SK-N-SH (cell line): ENCODE measurements at regions not wholly inside any gene's neighbourhood (a gene's known extent, or its start where the extent isn't known, plus 50 kb on each side); places are given as distances from the start of the nearest gene placed in this dataset.

Experiments
- CTCF ChIA-PET: fragments of 300-600, 350-600 bp; formaldehyde crosslinking; extraction: SDS; loops from one replicate; lab custom pipeline; 2021; lab: Yijun Ruan, JAX
- POLR2A ChIA-PET: fragments of 350-600 bp; sonication (Branson Sonifier 250); formaldehyde crosslinking; extraction: SDS; loops from one replicate; lab custom pipeline; 2020; ENCODE audit warnings: antibody characterized with exemption, inconsistent platforms; lab: Yijun Ruan, JAX
- DNase-seq: peaks from one replicate; pipeline ENCODE4 v3.0.0; 2012
- H2AFZ ChIP-seq: fragments of 200-600 bp; sonication (generic); 2 replicates; pipeline ENCODE4 v1.8.1; 2016; ENCODE audit warnings: antibody characterized with exemption, mild to moderate bottlenecking, low read depth
- H3F3A ChIP-seq: fragments of 200-600 bp; sonication (generic); replicated peaks from 2 replicates; pipeline ENCODE3; 2016; ENCODE audit warnings: antibody characterized with exemption, mild to moderate bottlenecking; ENCODE audit not compliant: insufficient read depth
- H3K27ac ChIP-seq, 2 experiments: fragments of 200-500 bp in 1 of 2; fragments of 200-600 bp in 1 of 2; sonication (Bioruptor generic) in 1 of 2; sonication (generic), shearing (Covaris generic) in 1 of 2; 2 replicates each; pipeline versions ENCODE4 v1.5.1 to v1.6.1; 2014 to 2016; ENCODE audit warnings: low read depth in 2 of 2, inconsistent platforms in 1 of 2, low read length in 1 of 2, mild to moderate bottlenecking in 1 of 2, mixed read lengths in 1 of 2
- H3K27me3 ChIP-seq: fragments of 200-600 bp; sonication (generic), shearing (Covaris generic); 2 replicates; pipeline ENCODE4 v1.6.1; 2016; ENCODE audit warnings: mixed run types; ENCODE audit not compliant: insufficient read depth
- H3K36me3 ChIP-seq, 2 experiments: fragments of 200-500 bp in 1 of 2; fragments of 200-600 bp in 1 of 2; sonication (Bioruptor generic) in 1 of 2; sonication (generic) in 1 of 2; replicated peaks in 1 of 2; 2 replicates each; pipeline versions ENCODE3 to v1.5.1; 2014 to 2016; ENCODE audit warnings: low read length in 1 of 2, mild to moderate bottlenecking in 1 of 2; ENCODE audit not compliant: insufficient read depth in 2 of 2, control insufficient read depth in 1 of 2
- H3K4me1 ChIP-seq, 2 experiments: fragments of 200-500 bp in 1 of 2; fragments of 200-600 bp in 1 of 2; sonication (Bioruptor generic) in 1 of 2; sonication (generic), shearing (Covaris generic) in 1 of 2; 2 replicates each; pipeline versions ENCODE4 v1.5.1 to v1.6.1; 2014 to 2016; ENCODE audit warnings: low read depth in 1 of 2, low read length in 1 of 2, mixed run types in 1 of 2; ENCODE audit not compliant: insufficient read depth in 2 of 2, control insufficient read depth in 1 of 2
- H3K4me2 ChIP-seq: fragments of 200-600 bp; sonication (generic), shearing (Covaris generic); 2 replicates; pipeline ENCODE4 v1.6.1; 2017; ENCODE audit warnings: mixed run types
- H3K4me3 ChIP-seq, 2 experiments: fragments of 200-500 bp in 1 of 2; fragments of 200-600 bp in 1 of 2; sonication (Bioruptor generic) in 1 of 2; sonication (generic), shearing (Covaris generic) in 1 of 2; 2 replicates each; pipeline versions ENCODE4 v1.5.1 to v1.8.1; 2014 to 2016; ENCODE audit warnings: low read depth in 2 of 2, inconsistent platforms in 1 of 2, low read length in 1 of 2, mild to moderate bottlenecking in 1 of 2, mixed read lengths in 1 of 2, moderate library complexity in 1 of 2
- H3K79me2 ChIP-seq: fragments of 200-600 bp; sonication (generic); 2 replicates; pipeline ENCODE4 v1.8.1; 2017; ENCODE audit warnings: mild to moderate bottlenecking; ENCODE audit not compliant: insufficient read depth
- H3K9ac ChIP-seq: fragments of 200-600 bp; sonication (generic); 2 replicates; pipeline ENCODE4 v1.6.1; 2017; ENCODE audit warnings: mixed run types
- H3K9me2 ChIP-seq: fragments of 200-600 bp; sonication (generic); 2 replicates; pipeline ENCODE4 v1.6.1; 2017; ENCODE audit warnings: mixed run types
- H3K9me3 ChIP-seq: fragments of 200-600 bp; sonication (generic); 2 replicates; pipeline ENCODE4 v1.6.1; 2017; ENCODE audit warnings: mixed run types, mild to moderate bottlenecking, moderate library complexity
- H4K20me1 ChIP-seq: fragments of 200-600 bp; sonication (generic); 2 replicates; pipeline ENCODE4 v1.6.1; 2017; ENCODE audit warnings: mild to moderate bottlenecking, mixed run types; ENCODE audit not compliant: insufficient read depth
- CHD2 ChIP-seq: fragments of 150-350 bp; IDR thresholded peaks from 2 replicates; pipeline ENCODE4 v1.6.1; 2018; ENCODE audit warnings: low read length; ENCODE audit not compliant: partially characterized antibody
- CTCF ChIP-seq: fragments of 200-600 bp; sonication (generic); IDR thresholded peaks from 2 replicates; pipeline ENCODE4 v1.6.1; 2017; ENCODE audit warnings: antibody characterized with exemption, mild to moderate bottlenecking, moderate library complexity
- GABPA ChIP-seq: IDR thresholded peaks from 2 replicates; pipeline ENCODE4 v1.4.0; 2012; ENCODE audit warnings: low read depth, mild to moderate bottlenecking
- IRF3 ChIP-seq: fragments of 150-350 bp; IDR thresholded peaks from 2 replicates; pipeline ENCODE4 v1.6.1; 2016; ENCODE audit warnings: mild to moderate bottlenecking, low read depth, low read length
- MEF2A ChIP-seq: IDR thresholded peaks from 2 replicates; pipeline ENCODE4 v1.4.0; 2012; ENCODE audit warnings: low read depth, borderline replicate concordance
- NRF1 ChIP-seq: IDR thresholded peaks from 2 replicates; pipeline ENCODE4 v1.6.1; 2012; ENCODE audit warnings: low read depth, mild to moderate bottlenecking, low read length
- PBX3 ChIP-seq: IDR thresholded peaks from 2 replicates; pipeline ENCODE4; 2012
- POLR2AphosphoS5 ChIP-seq: IDR thresholded peaks from 2 replicates; pipeline ENCODE4 v1.6.1; 2012; ENCODE audit warnings: low read depth, low read length
- RAD21 ChIP-seq: IDR thresholded peaks from 2 replicates; pipeline ENCODE4 v1.6.1; 2012; ENCODE audit warnings: mild to moderate bottlenecking, low read length
- RCOR1 ChIP-seq: fragments of 150-350 bp; IDR thresholded peaks from 2 replicates; pipeline ENCODE4 v1.6.1; 2017; ENCODE audit warnings: antibody characterized with exemption, low read length
- REST ChIP-seq: IDR thresholded peaks from 2 replicates; pipeline ENCODE4 v1.6.1; 2012; ENCODE audit warnings: mild to moderate bottlenecking, low read depth, low read length, moderate library complexity
- RFX5 ChIP-seq: IDR thresholded peaks from 2 replicates; pipeline ENCODE4 v1.6.1; 2012; ENCODE audit warnings: mild to moderate bottlenecking, improper control_type of control experiment, low read length
- RXRA ChIP-seq: IDR thresholded peaks from 2 replicates; pipeline ENCODE4 v1.4.0; 2012; ENCODE audit warnings: low read depth, mild to moderate bottlenecking, borderline replicate concordance
- SMC3 ChIP-seq: IDR thresholded peaks from 2 replicates; pipeline ENCODE4 v1.6.1; 2012; ENCODE audit warnings: low read depth, low read length, improper control_type of control experiment
- TAF1 ChIP-seq: IDR thresholded peaks from 2 replicates; pipeline ENCODE4 v1.6.1; 2012; ENCODE audit warnings: low read depth, mild to moderate bottlenecking, low read length, moderate library complexity, borderline replicate concordance
- TCF12 ChIP-seq: IDR thresholded peaks from 2 replicates; pipeline ENCODE4 v1.4.0; 2012
- TEAD4 ChIP-seq: IDR thresholded peaks from 2 replicates; pipeline ENCODE4 v1.4.0; 2012; ENCODE audit warnings: mild to moderate bottlenecking, borderline replicate concordance; ENCODE audit not compliant: insufficient read depth
- USF1 ChIP-seq: IDR thresholded peaks from 2 replicates; pipeline ENCODE4 v1.4.0; 2012; ENCODE audit warnings: low read depth, borderline replicate concordance
- YY1 ChIP-seq: IDR thresholded peaks from 2 replicates; pipeline ENCODE4 v1.4.0; 2012; ENCODE audit warnings: low read depth, mild to moderate bottlenecking
- ZBTB33 ChIP-seq: IDR thresholded peaks from 2 replicates; pipeline ENCODE4 v1.4.0; 2012; ENCODE audit warnings: low read depth, borderline replicate concordance

- H2AFZ ChIP-seq = no peak overlapping the region
- TF ChIP-seq CTCF = no peak
- TF ChIP-seq ZBTB33 = no peak
- no peak for TF ChIP-seq CHD2
- TF ChIP-seq NRF1 = no peak
- no peak for TF ChIP-seq GABPA
- no peak for TF ChIP-seq REST
- no peak for TF ChIP-seq PBX3
- no peak for TF ChIP-seq TEAD4
- no peak for TF ChIP-seq POLR2AphosphoS5
- no peak for TF ChIP-seq USF1
- TF ChIP-seq RCOR1 = no peak
- TF ChIP-seq RXRA = no peak
- no peak for TF ChIP-seq MEF2A
- no peak for TF ChIP-seq SMC3
- TF ChIP-seq TCF12 = no peak
- TF ChIP-seq IRF3 = no peak
- TF ChIP-seq RFX5 = no peak
- no peak for TF ChIP-seq YY1
- TF ChIP-seq TAF1 = no peak
- TF ChIP-seq RAD21 = no peak
- H3K36me3 ChIP-seq = no peaks in the 10 kb centered on the region
- no peaks in the 10 kb centered on the region for H3K79me2 ChIP-seq
- no peak overlapping the region for H3K27ac ChIP-seq
- DNase-seq = no peak
- H3K4me3 ChIP-seq = no peak overlapping the region
- no peaks in the 10 kb centered on the region for H3K4me1 ChIP-seq
- no peak overlapping the region for H3K4me2 ChIP-seq
- ChIA-PET POLR2A (no interaction called here), CTCF (interaction anchor here (1.2 kb wide), 1 partner anchor 214 kb away, joined by 4 read pairs; no protein-coding TSS in a partner anchor)
- no peaks in the 10 kb centered on the region for H3F3A ChIP-seq
- no peaks in the 10 kb centered on the region for H4K20me1 ChIP-seq
- no peaks in the 10 kb centered on the region for H3K9me3 ChIP-seq
- no peak overlapping the region for H3K9ac ChIP-seq
- H3K9me2 ChIP-seq = 0 out of 2 replicates have a peak, but pooled peaks cover 5% of the 10 kb centered on the region
- H3K27me3 ChIP-seq = no peaks in the 10 kb centered on the region
Measured at GRCh38 chr2:41484858-41485234, 563.0 kb upstream of the PKDCC start.
